Right hindlimb (tissue), 1 donor: ENCODE measurements at regions not wholly inside any gene's neighbourhood (a gene's known extent, or its start where the extent isn't known, plus 50 kb on each side); places are given as distances from the start of the nearest gene placed in this dataset.
A peak's percentile ranks its signal among the peaks of the same experiment; 100 is the strongest.

Source experiments
- DNase-seq: peaks from one replicate; pipeline ENCODE4 v3.0.0-alpha.2; 2018

DNA sequence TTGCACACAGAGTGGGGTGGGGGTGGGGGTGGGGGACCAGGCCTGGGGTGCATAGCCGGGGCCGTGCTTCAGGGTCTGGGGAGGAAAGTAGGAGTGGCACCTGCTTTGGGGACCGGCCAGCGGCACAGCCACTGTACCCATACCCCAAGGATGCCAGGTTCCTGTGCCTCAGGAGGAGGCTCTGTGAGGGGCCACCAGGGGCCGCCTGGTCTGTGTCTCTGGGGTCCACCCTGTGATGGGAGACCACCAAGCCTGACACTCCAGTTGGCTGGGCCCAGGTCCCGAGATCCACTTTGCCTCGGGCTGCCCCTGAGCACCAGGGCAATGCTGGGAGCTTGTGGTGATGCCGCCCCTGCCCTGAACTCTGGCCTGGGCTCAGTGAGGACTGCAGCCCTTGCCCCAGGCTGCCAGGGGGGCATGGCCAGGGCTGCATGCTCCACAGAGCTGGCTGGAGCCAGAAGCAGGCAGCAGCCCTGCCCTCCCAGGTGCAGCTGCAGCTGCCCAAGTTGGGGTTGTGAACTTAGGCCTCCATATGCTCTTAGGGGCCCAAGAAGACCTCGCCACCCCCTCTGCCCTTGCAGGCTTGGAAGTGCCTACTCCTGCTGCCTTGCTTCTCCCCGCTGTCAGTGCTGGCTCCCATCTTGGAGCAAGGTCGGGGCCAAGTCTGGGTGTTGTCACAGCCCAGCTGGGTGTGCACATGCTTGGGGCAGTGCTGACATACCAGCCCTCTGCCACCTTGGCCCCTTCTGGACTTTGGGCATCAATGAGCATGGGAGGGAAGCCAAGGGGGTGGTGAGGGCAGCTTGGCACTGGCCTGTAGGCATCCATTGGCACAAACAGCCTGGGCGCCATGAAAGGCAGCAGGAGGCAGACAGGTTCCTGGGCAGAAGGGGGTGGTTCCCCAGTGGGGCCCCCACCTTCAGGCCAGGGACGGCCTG is 123.3 kb upstream of the THY1 start:
- DNase-seq, result no peak

DNA sequence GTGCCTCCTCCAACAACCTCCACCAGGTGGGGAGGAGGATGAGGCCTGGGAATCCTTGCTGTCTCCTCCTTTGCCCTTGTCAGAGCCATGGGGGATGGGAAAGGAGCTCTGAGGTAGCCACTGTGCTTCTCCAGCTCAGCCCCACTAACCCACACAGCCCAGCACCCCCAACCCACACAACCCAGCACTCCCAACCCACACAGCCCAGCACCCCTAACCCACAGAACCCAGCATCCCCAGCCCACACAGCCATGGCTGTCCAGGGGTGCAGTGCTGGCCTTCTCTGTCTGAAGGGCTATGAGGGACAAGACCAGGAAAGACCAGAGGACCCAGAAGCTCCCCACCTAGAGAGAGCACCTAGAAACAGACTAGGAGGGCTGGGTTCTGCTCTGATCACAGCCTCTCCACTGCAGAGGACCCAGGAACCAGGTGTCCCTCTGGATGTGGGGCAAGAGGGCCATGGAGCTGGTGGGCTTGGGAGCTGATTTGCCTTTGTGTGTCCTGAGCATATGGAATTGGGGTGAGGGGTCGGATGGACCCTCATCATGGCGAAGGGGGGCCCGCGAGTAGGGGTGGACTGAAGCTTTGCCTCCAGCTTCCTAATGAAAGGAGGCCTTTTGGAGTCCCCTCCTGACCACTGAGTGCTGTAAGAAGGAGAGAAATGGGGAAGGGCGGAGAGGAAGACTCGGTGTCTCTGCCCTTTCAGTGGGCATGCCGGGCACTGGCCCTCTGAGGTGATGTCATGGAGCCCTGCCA is 117.6 kb upstream of the THY1 start:
- DNase-seq, result no peak

DNA sequence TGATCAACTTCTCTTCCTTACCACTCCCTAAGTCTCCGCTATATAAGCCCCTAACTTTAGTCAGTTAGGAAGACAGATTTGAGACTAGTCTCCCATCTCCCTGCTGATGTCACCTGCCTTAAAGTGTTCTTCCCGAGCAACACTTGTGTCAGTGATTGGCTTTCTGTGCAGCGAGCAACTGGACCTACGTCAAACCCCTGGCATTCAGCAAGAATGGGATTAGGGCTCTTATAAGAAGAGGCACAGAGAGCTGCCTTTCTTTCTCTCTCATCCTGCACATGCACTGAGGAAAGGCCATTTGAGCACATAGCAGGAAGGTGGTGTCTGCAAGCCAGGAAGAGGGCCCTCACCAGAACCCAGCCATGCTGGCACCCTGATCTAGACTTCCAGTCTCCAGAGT is 116.6 kb upstream of the THY1 start:
- no peak for DNase-seq

DNA sequence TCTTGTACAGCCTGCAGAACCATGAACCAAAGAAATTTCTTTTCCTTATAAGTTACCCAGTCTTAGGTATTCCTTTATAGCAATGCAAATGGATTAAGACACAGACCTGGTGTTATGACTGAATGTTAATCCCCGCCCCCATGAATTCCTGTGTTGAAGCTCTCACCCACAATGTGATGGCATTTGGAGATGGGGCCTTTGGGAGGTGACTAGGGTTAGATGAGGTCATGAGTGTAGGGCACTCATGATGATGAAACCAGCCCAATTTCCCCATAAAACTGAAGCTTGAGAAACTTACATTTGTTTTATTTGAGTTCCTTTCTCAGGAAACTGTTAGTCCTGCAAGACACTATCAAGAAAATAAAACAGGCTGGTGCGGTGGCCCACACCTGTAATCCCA is 115.8 kb upstream of the THY1 start:
- DNase-seq, result no peak

DNA sequence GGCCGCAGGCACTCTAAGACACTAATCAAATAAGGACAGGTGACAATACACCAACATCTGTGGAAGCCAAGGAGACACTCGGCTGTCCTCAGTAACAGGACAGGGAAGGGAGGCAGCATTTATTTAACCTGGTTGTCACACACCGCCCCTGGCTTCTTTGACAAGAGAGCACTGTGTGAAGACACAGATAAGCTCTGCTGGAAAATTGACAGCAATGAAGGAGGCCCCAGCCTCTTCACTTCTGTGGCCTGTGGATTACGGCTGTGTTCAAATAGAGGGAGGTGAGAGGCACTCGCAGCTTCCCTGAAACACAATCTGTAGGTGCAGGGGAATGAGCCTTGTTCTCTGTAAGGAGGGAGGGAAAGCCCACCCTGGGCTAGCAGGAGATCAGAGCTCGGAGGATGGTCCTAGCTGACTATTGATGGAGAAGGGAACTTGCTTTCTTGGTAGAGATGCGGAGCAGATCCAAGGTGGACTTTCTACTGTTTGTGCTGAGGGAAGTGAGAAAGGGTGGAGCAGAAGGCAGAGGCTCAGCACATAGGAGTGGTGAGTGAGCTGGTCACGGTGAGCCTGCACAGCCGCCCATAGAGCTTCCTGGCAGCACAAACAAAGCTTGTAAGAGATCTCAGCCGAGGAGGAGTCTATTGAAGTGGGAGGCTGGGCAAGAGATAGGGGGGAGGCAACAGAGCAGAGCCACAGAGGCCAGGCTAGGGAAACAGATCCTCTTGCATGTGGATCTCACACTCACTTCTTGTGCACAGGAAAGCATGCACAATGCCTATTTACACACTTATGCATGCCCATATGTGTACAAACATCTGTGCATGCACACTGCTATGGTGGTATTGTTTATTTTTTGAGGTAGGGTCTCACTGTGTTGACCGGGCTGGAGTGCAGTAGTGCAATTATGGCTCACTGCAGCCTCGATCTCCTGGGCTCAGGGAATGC is 114.6 kb upstream of the THY1 start:
- DNase-seq, result no peak

DNA sequence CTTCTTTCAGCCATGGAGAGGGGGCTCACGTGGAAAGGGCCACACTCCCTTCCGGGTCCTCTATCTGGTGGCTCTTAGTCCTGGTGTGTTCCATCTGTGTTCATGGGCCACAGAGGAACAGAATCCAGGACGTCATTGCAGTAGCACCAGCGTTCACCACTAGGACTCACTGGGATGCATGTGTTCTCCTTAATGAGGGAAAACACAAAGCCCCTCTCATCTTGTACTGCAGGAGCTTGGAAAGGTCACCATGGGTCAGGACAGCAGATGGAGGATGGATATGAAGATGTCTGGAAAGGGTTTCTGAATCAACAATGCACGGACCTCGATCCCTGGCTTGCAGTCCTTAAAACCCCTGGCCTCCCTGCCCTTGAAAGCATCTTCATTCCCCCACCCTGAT is 113.8 kb upstream of the THY1 start:
- no peak for DNase-seq

DNA sequence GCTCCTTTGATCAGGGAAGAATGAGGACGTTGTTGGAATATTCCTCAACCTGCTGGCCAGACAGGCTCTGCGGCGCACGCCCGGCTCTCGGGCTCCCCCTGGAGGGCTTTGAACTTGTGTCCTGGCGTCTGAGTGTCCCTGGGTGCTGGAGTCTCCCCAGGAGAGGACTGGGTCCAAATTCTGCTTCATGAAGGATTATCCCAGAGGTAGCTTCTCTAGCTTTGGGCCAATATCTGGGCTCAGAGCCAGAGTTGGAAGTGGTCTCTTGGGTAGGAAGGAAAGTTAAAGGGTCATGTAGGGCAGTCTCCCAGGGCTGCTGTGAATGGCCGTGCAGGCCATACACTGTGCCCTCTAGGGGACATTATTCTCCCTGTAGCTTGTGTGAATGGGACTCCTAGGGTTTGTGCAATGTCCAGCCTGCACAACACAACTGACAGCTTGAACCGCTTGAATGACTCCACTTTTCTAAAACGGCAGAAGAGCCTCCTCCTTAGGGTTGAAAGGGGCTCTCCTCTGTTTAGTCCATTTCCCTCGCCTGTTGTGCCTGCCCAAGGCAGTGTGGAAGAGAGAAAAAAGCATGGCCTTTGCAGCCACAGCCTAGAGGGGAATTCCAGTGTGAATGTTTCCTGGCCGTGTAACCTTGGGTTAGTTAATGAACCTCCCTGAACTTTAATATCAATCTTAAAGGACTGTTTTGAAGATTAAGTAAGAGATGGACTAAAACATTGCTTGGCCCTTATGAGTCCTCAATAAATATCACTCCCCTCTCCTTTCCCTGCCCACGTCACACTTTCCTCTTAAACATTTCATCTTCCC is 111.2 kb upstream of the THY1 start:
- peak; percentile 59 for DNase-seq

DNA sequence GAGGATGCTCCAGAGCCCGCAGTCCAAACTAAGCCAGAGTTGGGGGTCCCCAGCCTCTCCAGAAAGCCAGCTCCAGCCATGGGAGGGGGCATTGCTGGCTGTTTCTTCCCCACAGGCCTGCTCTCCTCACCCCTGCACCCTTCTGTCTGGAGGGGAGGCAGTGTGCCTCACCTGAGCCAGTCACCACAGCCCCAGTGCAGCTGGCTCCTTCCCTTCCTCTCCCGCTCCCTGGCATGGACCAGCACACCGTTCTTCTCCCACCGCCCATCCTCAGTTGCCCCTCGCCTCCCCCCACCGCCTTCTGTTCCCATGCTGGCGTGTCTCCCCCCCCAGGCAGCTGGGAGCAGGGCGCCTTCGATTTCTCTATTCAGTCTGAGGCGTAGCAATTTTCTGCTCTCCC is 110.5 kb upstream of the THY1 start:
- DNase-seq, result no peak

DNA sequence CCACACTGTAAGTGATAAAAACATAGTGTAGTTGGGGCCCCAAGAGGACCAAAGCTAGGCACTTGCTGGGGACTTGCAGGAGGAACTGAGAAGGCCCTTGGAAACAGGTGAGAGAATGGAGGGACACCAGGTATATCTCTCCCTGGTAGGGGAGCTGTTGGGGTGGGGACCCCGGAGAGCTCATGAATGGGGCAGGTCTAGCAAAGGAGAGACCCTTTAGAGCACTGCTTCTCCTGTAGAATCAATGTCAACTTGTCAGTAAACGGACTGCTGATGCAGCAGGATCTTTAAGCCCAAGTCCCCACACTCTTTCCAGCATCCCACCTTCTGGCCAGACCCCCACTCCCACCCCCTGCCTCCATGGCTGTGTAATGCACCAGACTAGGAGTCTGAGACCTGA is 109.6 kb upstream of the THY1 start:
- DNase-seq, result no peak

DNA sequence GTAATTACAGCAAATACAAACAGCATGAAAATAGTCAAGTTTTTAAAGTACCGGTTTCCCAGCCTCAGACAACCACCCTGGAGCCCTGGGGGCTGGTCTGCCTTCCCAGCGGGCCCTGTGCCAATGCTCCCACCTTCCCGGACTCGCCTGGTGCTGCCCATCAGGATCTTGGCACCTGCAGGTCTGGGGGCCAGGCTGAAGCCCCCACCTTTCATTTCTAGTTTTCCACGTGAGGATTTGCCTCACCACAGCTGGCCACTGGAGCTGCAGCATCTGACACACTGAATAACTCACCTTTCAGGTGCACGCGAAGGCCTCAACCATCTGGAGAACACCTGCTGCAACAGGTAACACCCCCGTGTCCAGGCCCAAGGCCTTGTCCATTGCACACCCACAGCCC is 108.7 kb upstream of the THY1 start:
- DNase-seq, result no peak

DNA sequence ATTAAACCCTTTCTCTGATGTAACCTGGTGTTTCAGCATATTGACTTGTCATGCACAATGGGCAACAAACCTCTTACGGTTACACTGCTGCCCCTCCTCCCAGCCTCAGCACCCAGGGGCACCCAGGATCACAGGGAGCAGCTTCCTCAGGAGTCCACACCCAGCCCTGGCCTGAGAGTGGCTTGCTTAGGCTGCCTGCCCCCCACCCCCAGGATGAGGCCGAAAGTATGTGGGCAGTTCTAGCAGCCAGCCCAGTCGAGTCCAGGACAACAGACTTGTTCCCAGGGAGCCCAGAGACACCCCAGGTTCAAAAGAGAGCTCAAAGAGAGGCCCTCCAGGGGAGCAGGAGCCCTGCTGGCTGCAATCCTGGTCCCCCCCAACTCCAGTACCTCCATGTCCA is 108.1 kb upstream of the THY1 start:
- no peak for DNase-seq

DNA sequence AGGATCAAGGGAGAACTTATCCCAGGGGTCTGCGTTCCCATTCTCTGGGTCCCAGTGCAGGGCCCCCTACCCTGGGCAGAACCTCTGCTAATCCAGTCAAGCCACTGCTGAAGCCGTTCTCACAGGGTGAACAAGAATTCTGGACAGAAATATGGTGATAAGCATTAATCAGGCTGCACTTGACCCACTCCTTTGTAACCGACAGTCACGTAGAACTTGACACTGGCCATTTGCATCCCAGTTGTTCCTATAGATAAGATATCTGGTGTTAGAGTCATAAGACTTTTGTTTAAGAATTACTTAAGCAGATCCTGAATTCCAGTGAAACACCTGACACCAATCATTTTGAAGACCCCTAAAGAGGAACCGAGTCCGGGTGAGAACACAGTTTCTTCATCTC is 107.5 kb upstream of the THY1 start:
- no peak for DNase-seq

DNA sequence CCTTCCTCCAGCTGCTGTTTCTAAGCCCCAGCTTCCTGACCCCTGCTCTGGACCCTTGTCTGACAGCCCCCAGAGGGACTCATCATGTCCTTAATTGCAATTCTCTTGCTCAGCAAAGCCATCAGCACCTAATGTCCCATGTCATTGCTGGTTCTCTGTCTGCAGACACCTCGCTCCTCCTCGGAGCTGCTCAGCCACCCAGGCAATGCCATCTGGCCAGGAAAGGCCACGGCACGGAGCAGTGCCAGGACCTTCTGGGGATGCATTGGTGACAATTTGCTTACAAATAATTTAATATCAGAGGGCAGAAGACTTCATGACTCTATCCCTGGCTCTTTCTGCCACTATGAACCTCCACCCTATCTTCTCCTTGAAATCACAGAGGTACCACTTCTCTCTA is 107.0 kb upstream of the THY1 start:
- DNase-seq, result no peak

DNA sequence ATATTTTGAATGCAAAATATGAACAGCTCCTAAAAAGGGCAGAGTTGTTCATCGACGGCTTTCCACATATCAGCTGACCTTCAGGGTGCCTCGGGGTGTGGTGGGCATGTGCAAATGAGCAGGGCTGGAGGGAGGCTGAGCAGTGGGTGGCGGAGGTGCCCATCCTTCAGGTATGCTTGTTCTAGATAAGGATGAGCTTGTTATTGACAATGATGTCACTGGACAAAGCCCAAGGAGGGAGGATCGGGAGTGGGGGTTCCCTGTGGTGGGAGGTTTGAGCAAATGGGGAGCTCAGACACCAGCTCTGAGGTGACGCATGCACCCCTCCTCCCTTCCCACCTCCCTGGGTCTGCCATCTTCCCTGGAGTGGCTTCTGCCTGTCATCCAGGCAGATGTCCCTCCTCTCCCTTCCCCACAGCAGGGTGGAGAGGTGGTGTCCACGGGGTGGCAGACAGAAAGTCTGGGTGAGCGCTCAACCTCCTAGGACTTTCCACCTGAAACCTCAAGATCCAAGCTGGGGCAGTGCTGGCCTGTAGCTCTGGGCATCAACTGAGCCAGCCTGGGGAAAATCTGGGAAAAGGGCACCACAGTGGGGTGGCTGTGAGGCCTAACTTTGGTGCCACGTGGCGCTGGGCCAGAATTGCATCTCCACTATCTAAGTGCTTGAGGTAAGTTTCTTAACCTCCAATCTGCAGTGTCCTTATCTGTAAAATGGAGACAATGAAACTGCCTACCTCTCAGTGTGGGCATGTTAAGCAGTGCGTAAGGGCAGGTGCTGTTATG is 106.3 kb upstream of the THY1 start:
- DNase-seq, result no peak

DNA sequence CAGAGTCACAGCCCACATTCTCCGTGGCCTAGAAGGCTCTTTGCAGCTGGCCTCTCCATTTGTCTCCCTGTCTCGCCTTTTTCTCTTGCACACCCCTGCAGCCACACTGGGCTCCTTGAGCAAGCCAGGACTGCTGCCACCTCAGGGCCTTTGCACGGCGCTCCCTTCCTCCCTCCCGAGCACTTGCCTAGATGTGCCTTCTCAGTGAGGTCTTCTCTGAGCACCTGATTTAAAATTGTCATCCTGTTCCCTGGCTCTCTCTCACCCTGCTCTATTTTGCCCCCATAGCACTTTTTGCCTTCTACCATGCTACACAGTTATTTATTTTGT is 102.9 kb upstream of the THY1 start:
- DNase-seq, result no peak

DNA sequence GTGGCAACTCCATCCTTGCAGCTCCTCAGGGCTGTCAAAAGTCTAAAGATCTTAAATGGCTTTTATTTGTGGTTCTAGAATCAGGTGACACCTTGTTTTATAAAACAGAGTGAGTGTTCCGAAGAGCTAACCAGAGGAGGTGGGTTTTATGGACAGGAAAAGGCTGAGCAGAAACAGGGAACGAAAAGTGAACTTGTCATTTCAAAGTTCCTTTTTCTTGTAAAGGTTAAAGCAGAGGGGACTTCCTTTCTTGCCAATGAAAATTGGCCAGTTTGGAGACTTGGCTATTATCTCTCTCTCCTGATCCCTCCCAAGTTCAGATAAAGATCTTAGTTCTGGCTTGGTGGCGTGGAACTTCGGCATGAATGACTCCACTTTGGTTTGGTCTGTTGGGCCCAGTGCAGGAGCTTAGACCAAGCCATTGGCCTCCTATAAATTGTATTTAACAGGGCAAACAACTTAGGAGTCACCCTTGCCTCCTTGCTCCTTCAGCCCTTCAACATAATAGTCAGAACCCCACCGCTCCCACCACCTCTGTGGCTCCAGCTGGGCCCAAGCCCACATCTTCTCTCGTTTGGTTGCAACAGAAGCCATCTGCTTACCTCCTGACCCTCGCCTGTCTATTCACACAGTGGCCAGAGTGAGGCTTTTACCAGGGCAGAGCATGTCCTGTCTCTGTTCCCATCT is 102.4 kb upstream of the THY1 start:
- DNase-seq, result no peak

DNA sequence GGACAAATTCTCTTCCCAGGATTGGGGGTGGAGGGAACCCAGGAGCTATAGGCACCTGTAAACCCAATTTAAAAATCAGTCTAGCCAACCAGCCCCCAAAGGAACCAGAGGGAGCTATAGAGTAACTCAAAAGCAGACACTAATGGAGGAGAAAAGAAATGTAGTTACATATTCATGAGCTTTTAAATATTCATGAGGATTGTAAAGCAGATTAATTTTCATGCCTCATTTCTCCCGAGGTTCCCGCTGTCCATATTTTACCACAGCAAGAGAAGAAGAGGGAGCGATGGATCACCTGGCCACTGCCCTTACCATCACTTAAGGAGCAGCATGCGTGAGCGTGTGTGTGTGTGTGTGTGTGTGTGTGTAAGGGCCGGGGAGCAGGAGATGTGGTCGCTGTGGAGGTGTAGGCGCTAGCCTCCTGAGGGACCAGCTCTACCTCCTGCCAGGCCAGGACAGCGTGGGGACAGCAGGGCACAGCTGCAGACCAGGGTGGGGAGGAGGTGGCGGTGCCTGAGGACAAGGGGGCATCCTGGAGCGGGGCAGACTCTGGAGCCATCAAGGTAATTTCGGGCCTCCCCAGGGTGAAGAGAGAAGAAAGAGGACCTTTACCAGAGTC is 100.7 kb upstream of the THY1 start:
- no peak for DNase-seq

DNA sequence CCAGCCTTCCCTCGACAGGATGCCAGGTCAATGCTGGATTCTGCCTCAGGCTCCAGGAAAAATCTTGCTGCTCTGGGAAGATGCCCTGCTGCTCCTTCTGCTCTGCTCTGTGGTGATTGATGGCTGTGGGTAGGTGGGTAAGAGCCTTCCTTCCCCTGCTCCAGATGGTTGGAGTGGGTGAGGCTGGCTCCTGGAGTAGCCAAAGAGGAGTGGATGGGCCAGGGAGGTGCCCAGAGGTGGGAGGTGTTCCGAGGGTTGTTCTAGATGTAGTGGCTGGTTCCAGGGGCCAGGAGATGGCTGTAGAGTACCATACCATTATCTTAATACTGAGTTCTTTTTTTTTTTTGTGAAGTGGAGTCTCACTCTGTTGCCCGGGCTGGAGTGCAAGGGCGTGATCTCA is 99.6 kb upstream of the THY1 start:
- DNase-seq, result no peak

DNA sequence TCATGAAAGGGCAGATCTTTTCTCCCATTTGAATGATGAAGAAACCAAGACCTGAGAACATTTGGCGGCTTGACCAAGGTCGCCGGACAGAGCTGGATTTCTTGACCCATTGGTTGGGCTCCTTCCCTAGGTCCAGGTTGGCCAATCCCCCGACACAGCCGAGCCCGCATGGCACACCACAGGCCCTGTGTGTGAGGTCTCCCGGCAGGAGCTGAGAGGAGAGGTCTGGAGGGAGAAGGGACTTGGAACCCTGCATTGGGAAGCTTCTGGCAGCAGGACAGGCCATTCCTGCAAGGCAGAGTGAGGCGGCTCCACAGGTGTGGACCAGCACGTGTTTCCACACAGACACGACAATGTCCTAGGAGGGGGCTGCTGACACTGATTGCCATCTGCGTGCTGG is 98.6 kb upstream of the THY1 start:
- DNase-seq, result no peak

DNA sequence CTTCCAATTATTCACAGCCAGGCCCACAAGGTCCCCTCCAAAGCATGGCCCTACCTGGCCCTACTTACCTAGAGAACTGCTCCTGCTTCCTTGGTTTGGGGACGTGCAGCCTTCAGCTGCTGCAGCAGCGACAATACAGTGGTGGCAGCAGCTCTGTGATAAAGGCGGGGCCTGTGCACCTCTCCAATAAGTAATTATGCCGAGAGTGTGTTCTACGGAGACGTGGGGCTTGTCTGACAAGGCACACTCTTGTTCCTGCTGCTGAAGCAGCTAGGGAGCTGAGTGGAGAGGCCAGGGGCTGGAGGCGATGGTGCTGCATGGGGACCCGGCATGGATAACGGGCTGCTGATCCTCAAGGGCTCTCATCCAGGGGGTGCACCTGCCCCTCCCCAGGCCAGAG is 98.0 kb upstream of the THY1 start:
- no peak for DNase-seq

DNA sequence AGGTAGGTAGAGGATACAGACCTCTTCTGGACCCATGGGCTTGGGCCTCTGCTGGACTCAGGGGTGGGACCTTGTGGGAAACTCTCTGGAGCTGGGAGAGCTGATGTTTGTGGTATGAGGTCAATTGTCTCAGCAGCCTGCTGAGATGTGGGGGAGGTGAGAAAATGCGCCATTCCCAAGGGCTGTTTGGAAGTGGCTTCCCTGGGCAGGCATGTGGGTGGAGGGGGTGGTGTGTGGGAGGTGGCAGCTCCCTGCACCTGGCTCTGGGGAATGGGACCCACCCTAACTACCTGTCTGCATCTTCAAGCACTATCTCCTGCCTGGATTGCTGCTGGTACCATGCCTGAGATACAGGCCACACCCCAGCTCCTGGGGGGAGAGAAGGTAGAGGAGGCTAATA is 97.4 kb upstream of the THY1 start:
- DNase-seq, result no peak
